WI38 (cell line): ENCODE measurements at regions not wholly inside any gene's neighbourhood (a gene's known extent, or its start where the extent isn't known, plus 50 kb on each side); places are given as distances from the start of the nearest gene placed in this dataset.

ENCODE experiments used
- H3K4me3 ChIP-seq: 2 replicates; pipeline ENCODE4 v1.5.1; 2011; ENCODE audit warnings: low read depth, mild to moderate bottlenecking, control low read depth, low read length
- CTCF ChIP-seq: IDR thresholded peaks from 2 replicates; pipeline ENCODE4 v1.5.1; 2012; ENCODE audit warnings: low read depth, mild to moderate bottlenecking, control low read depth, low read length

- no peak for TF ChIP-seq CTCF
- no peak overlapping the region for H3K4me3 ChIP-seq
Measured at GRCh38 chr3:141669434-141669833, 68.7 kb upstream of the RNF7 start.

- TF ChIP-seq CTCF = no peak
- no peak overlapping the region for H3K4me3 ChIP-seq
Measured at GRCh38 chr3:141677701-141678100, 60.4 kb upstream of the RNF7 start.

- TF ChIP-seq CTCF = no peak
- no peak overlapping the region for H3K4me3 ChIP-seq
Measured at GRCh38 chr3:141680620-141681389, 57.3 kb upstream of the RNF7 start.

DNA sequence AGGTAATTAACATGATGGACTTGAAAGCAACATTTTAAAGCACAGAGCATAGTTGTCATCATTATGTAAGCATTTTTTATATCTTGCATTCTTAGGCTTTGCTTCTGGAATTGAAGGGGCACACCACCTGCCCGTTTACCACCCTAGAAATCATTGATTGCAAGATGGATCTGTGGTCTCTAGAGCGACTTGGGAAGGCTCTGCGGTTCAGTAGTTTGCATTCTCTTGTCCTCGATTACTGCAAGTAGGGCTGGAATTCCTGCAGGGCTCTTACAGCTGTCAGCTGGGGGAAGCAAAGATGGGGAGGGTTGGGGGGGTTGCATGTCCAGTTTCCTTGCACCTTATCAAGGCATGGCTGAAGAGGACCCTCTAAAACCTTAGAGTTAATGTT, 56.7 kb upstream of the RNF7 start:
- no peak overlapping the region for H3K4me3 ChIP-seq
- no peak for TF ChIP-seq CTCF

DNA sequence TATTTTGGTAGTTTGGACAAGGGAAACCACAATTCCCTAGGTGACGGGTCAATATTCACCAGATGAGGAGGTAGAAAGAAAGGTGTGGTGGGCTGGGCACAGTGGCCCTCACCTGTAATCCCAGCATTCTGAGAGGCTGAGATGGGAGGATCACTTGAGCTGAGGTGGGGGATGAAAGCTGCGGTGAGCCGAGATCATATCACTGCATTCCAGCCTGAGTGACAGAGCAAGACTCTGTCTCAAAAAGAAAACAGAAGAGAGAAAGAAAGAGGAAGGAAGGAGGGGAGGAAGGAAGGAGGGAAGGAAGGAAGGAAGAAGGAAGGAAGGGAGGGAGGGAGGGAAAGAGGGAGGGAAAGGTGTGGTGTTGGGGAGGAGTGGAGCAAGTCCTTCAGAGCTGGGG, 56.1 kb upstream of the RNF7 start:
- no peak for TF ChIP-seq CTCF
- H3K4me3 ChIP-seq = no peak overlapping the region

- no peak for TF ChIP-seq CTCF
Measured at GRCh38 chr3:141682921-141683320, 55.2 kb upstream of the RNF7 start.

GRCh38 chr3:141684758-141685157, 53.3 kb upstream of the RNF7 start:
- TF ChIP-seq CTCF = no peak
- no peak overlapping the region for H3K4me3 ChIP-seq

More at GRCh38 chr3:141682921-141683320, 55.2 kb upstream of the RNF7 start:
- H3K4me3 ChIP-seq = no peak overlapping the region
